ENCODE measurements at regions not wholly inside any gene's neighbourhood (a gene's known extent, or its start where the extent isn't known, plus 50 kb on each side); places are given as distances from the start of the nearest gene placed in this dataset.

GRCh38 chr6:140058863-140059262 is 684.4 kb upstream of the CITED2 start:
- Histone ChIP-seq H3K36me3 (ENCODE audit: control insufficient read depth, insufficient read depth, low read length) (no peaks in the 10 kb centered on the region), H3K4me1 (replicated peaks in 1 of 2; ENCODE audit: control insufficient read depth in 2 of 2, insufficient read depth in 2 of 2, low read length in 2 of 2) (no peaks in the 10 kb centered on the region), H3K79me2 (ENCODE audit: control insufficient read depth, insufficient read depth, low read length) (no peaks in the 10 kb centered on the region), H4K20me1 (replicated peaks; ENCODE audit: control insufficient read depth, insufficient read depth, low read length) (no peaks in the 10 kb centered on the region), H3K4me2 (ENCODE audit: insufficient read depth, low read length) (no peak overlapping the region), H3K27ac (ENCODE audit: extremely low read depth, low read depth, low read length) (no peak overlapping the region), H3K4me3 (no peak overlapping the region), H3K27me3 (ENCODE audit: control insufficient read depth in 2 of 2, insufficient read depth in 2 of 2, low read length in 2 of 2) (no peaks in the 10 kb centered on the region), H3K9me1 (ENCODE audit: control insufficient read depth, insufficient read depth, low read length) (no peaks in the 10 kb centered on the region), H2AFZ (ENCODE audit: low read depth, low read length) (no peak overlapping the region), H3K9me3 (replicated peaks; ENCODE audit: control insufficient read depth, insufficient read depth, low read depth, low read length) (no peaks in the 10 kb centered on the region), H3K9ac (ENCODE audit: insufficient read depth in 1 of 2, low read depth in 2 of 2, low read length in 2 of 2) (no peak overlapping the region)
- no peak for ATAC-seq
- no peak for FAIRE-seq
- CTCF ChIA-PET (ENCODE audit: low intra/inter-chr PET ratio), result no interaction called here
- TF ChIP-seq GATAD2B (IDR thresholded peaks at IDR 0.05; ENCODE audit: borderline replicate concordance) (no peak), REST (IDR thresholded peaks at IDR 0.05; ENCODE audit: borderline replicate concordance) (no peak), REST (CRISPR knock-in tag; IDR thresholded peaks at IDR 0.05; ENCODE audit: low read depth) (no peak), CEBPB (tag; IDR thresholded peaks at IDR 0.05) (peak; percentile 70), ZNF197 (CRISPR knock-in tag; IDR thresholded peaks at IDR 0.05; ENCODE audit: low read depth) (no peak), SMAD2 (IDR thresholded peaks at IDR 0.05; ENCODE audit: low read depth, low read length) (no peak)
- in situ Hi-C loops (cut with MboI), result no loop called here
- BruUV-seq (replicated peaks), result no TSS peak
- POLR2A ChIA-PET, result interaction anchor here (1.9 kb wide), 1 partner anchor 9 kb away, joined by 4 read pairs; no protein-coding TSS in a partner anchor
- whole genome bisulfite sequencing (ENCODE audit: insufficient coverage, low coverage, missing lambda C conversion rate), result 7% methylated on average over 2 of the region's 2 CpGs
- intact Hi-C loops (cut with micrococcal nuclease), result loop anchor here (10.0 kb wide), 1 partner anchor 1506 kb away; no protein-coding TSS in a partner anchor
- DNase-seq (ENCODE audit: extremely low read depth in 1 of 4, low spot score in 3 of 4), result no peak

Data from K562 (cell line).